Activated T-cell treated with anti-CD3 and anti-CD28 coated beads for 48 hours (primary cell): ENCODE measurements at regions not wholly inside any gene's neighbourhood (a gene's known extent, or its start where the extent isn't known, plus 50 kb on each side); places are given as distances from the start of the nearest gene placed in this dataset.
"Not testable (repeated sequence)": the region's sequence is repeated elsewhere in the genome, so short reads cannot be mapped to it uniquely, and the experiment has no call there.

Experiments used
- DNase-seq: peaks from one replicate; pipeline ENCODE4 v3.0.0-alpha.2; 2020; ENCODE audit warnings: low read depth

DNA sequence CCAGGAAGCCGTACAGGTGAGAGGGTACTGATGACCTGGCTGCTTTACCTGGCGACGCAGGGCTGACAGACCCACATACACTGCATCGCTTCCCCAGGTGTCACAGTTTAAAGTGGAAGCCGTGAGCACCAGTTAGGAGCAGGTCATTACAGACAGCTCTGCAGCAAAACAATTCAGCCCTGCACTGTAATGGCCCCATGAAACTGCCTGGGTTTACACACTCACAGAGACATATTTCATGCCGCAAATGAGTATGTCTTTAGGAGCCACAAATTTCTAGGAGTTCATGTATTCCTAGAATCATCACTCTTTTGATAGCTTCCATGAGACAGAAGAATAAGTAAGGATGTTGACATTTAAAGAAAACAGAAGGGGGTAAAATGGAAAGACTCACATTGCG is 723.1 kb downstream of the MATN1 start:
- DNase-seq: no peak

GRCh38 chr1:29999595-29999994 is 723.8 kb downstream of the MATN1 start:
- no peak for DNase-seq

DNA sequence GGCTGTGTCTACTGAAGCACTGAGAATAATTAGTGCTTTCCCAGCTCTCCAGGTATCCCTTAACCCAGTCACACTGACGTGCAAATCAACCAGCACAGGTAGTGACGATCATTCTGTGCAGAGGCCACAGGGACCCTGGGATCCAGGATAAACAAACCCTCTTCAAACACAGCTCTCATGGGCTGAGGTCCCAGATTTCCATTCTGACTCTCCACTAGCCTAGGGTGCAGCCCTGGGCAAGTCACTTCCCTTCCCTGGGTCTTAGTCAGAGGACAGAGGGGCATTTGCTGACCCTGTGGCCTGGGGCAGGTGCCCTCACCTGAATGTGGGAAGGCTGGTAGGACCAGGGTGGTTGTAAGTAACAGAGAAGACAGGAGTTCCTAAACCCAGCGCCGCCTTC is 724.7 kb downstream of the MATN1 start:
- no peak for DNase-seq

GRCh38 chr1:29997818-29998217 is 725.6 kb downstream of the MATN1 start:
- not testable (repeated sequence) for DNase-seq

DNA sequence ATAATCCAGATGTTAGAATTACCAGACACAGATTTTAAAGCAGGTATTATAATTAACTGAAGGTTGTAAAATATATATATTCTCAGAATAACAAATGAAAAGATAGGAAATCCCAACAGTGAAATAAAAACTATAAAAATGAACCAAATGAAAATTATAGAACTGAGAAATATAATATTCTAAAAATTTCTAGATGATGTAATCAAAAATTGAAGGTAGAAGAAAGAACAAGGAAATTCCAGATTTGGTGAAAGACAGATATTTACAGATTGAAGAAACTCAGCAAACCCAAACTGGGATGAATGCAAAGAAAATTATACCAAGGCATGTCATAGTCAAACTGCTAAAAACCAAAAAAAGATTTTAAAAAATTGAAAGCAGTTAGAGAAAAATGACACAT is 729.4 kb downstream of the MATN1 start:
- DNase-seq: no peak

DNA sequence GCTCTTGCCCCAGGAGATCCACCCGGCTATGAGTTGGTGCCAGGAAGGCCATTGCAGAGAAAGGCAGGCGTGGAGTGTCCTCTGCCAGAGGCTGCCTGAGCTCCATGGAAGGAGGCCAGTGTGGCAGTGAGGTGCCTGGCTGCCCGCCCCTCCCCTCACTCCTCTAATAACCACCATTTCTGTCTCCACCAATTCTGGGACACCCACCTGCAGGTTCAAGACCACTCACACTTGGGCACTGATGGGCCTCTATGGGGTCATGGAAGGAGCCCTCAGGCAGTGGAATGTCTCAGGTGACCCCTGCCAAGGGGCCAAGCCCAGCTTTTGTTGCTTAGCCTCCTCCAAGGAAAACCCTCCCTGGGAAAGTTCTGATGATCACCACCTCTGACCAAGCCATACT is 731.6 kb downstream of the MATN1 start:
- DNase-seq: no peak

DNA sequence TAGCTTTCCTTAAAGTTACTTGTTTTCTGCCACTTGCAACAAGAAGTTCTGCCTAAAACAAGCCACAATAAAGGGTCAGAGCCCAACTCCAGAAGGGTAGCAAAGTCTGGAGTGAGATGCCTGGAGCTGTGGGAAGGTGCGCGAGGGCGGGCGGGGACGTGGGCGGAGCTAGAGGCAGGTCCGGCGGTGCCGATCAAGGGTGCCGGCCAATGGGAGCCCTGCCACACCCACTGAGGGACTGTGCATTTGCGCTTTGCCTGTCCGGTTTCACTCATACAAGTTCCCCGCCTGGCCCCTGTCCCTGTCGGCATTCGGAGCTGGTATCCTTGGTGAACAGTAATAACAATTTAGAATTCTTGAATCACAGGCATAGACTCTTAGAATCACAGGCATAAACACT is 732.4 kb downstream of the MATN1 start:
- no peak for DNase-seq

DNA sequence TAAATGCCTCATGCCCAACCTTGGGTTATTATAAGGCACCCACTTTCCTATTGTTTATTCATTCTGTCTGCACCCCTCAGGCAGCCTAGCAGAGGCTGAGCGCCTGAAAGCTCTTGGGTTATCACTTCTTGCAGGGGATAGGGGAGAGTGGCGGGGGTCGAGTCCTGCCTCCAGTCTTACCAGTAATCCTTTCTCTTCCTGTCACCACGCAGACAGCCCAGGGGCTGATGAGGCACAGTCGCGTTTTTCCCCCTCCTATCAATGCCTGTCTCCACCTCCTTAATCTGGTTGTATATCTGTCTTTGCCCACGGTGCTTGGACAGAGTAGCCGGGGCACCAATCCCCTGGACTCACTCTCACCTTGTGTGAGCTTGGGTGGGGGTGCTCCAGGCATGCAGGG is 733.1 kb downstream of the MATN1 start:
- DNase-seq: no peak

- no peak for DNase-seq
Measured at GRCh38 chr1:29986986-29987385, 736.4 kb downstream of the MATN1 start.

GRCh38 chr1:29985606-29985945 is 737.8 kb downstream of the MATN1 start:
- no peak for DNase-seq

- no peak for DNase-seq
Measured at GRCh38 chr1:29984862-29985605, 738.4 kb downstream of the MATN1 start.

DNA sequence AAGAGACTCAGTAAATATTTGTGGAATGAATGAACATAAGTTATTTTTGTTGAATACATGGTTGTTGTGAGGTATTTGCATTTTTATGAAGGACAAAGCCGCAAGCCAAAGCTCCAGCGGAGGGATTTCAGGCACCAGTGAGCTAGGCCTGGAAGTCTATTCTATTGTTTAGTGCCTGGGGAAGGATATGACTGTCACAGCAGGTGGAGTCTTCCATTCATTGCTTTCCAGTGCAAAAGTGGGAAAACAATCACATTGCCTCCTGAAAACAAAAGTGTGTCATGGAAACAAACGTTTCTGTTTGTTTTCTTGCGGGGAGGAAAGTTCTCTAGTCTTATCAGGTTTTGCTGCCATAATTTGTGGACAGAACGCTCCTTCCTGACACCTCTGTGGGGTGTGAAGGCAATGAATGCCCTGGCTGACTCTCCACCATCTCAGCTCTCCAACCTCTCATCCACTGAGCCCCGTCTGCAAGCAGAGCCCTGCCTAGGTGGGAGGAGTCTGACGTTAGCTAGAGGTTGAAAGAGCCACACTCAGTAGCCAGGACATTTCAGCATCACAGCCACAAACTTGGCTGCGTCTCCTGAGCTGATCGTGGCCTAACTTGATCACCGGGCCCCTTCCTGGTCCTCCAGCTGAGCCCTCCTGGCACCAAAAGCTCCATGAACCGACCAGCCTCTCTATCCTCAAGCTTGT is 739.1 kb downstream of the MATN1 start:
- DNase-seq: no peak

DNA sequence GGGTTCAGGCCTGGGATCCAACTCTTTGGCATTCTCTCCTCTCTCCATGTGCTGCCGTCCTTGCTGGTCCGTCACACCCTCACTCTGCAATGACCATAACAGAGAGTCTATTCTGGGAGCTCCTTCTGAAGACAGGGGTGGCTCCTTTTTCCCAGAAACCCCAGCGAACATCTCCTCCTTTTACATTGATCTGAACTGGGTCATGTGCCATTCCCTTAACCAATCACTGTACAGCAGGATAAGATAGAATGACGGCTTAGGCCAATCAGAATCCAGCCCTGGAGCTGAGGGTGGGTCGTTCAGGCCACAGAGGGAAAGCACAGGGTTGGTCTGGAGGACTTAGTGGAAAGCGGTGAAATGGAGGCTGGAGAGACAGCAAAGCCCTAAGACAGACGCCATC is 740.1 kb downstream of the MATN1 start:
- no peak for DNase-seq

- DNase-seq: no peak
Measured at GRCh38 chr1:29981586-29982239, 741.7 kb downstream of the MATN1 start.

- no peak for DNase-seq
Measured at GRCh38 chr1:29977550-29977949, 741.2 kb downstream of the PTPRU start.

DNA sequence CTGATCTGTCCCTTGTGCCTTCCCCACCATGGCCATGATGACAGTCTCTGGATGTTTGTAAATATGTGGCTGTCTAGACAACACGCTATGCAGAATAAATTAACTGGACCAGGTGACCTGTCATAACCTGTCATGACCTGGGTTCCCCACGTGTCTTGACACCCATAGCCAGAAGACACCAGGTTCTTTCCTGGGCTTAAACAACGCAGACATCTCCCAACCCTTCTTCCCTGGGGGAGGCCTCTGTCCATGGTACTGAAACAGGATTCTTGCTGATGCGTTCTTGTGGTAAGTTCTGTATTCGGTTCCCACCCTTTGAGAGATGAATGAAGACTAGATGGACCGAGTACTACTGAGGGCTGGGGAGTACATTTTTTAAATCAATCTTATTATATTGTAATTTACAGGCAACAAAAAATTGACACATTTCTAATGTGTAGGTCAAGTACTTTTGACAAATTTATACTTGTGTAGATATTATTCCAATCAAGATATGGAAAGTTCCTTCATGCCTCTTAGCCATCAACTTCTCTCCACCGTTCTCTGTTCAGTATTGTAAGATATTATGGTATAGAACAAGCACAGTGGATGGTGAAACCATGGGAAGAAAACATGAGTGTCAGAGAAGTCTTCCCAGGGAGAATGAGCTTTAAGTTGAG is 738.8 kb downstream of the PTPRU start:
- no peak for DNase-seq

DNA sequence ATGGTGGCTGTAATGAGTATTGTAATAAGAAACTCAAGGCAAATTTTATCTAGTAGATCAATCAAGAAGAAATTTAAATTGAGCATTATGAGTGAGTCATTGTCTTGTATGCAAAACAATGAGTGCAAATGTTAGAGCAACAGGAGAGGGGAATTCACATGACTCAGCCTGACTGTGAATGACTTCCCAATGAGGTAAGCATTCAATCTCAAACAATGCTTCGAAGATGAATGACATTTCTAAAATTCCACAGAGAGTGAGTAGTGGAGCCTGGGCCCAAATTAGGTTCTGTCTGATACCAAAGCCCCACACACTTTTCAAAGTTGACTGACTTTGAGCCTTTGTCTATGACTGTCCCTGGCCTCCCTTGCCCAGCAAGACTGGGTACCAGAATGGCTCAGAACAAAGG is 738.0 kb downstream of the PTPRU start:
- DNase-seq: no peak

- no peak for DNase-seq
Measured at GRCh38 chr1:29973406-29973805, 737.1 kb downstream of the PTPRU start.

DNA sequence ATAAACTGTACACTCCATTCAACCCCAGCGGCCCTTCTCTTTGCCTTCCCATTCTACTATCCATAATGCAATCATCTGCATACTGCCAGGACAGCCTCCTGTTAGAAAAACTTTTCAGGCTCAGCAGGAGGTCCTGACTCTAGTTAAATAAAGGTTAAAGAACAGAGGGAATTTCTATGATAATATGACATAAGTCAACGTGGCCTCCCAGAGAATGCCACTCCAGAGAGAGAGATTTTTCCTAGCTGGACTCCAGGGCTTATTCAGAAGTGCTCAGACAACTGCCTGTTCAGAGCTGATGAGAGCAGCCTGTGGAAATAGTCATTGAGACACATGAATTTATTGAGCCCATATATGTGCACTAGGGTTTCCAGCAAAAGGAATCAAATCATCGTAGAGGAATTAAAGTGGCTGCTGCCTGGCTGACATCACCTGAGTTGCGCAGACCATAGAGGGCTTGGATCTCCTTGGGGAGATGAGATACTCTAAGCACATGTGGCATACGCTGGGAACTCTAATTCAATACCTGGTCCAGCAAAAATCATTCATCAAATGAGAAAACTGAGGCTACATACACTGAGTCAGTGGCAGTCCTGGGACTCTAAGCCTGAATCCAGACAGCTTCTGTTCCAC is 736.2 kb downstream of the PTPRU start:
- DNase-seq: no peak

- DNase-seq: no peak
Measured at GRCh38 chr1:29971703-29972102, 735.4 kb downstream of the PTPRU start.

GRCh38 chr1:29970747-29971325 is 734.5 kb downstream of the PTPRU start:
- DNase-seq: no peak

DNA sequence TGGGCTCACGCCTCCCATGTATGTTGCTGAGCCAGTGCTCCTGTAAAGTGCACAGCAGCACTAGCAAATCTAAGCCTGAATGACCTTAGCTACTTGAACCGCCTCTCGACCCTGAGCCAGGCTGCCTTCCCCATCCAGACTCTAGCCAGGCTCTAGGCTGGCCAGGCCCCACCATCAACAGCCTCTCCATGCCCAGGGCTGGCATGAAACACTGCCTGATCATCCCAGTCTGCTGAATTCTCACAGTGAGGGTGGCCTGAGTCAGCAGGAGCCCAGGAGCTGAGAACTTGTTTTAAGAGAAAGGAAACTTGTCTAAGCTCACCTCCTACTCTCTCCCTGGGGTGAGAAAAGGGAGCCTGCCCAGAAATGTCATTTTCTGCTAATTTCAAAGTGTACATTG is 733.3 kb downstream of the PTPRU start:
- no peak for DNase-seq
